ENCODE measurements at regions not wholly inside any gene's neighbourhood (a gene's known extent, or its start where the extent isn't known, plus 50 kb on each side); places are given as distances from the start of the nearest gene placed in this dataset.

DNA sequence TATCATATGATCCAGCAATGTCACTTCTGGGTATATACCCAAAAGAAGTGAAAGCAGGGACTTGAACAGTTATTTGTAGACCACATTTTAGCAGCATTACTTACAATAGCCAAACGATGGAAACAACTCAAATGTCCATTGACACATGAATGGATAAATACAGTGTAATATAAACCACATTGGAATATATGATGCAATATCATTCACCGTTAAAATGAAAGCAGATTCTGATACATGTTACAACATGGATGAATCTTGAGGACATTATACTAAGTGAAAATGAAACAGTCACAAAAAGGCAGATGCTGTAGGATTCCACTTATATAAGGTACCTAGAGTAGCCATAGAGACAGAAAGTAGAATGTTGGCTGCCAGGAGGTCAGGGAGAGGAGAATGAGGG lies 130.5 kb upstream of the SMAD1 start:
- TF ChIP-seq CTCF (IDR thresholded peaks at IDR 0.05) (no peak), POLR2A (IDR thresholded peaks at IDR 0.05) (no peak), EP300 (IDR thresholded peaks at IDR 0.05) (no peak)

Measured in ovary (tissue), 3 donors.